Heart left ventricle (tissue), 16 donors: ENCODE measurements at regions not wholly inside any gene's neighbourhood (a gene's known extent, or its start where the extent isn't known, plus 50 kb on each side); places are given as distances from the start of the nearest gene placed in this dataset.

ENCODE experiments used
- ATAC-seq, 4 donors: fragments of 200-7000 bp; cut with Tn5 transposase; one replicate each; pipeline ENCODE4 v1.9.1; 2020 to 2022; ENCODE audit warnings: moderate library complexity in 4 of 4, mild to moderate bottlenecking in 3 of 4, moderate number of reproducible peaks in 1 of 4
- DNase-seq, 5 donors: peaks; one replicate each; pipeline ENCODE4 v3.0.0-alpha.2; 2020
- H3K27ac ChIP-seq, 12 donors: fragments of 200-600 bp; sonication (generic) in 4 of 12; one replicate each; pipeline versions ENCODE4 v1.5.0 to v1.8.0; 2016 to 2022; ENCODE audit warnings: mild to moderate bottlenecking in 2 of 12
- H3K27me3 ChIP-seq, 9 donors: fragments of 200-600 bp; sonication (generic) in 2 of 9; one replicate each; pipeline versions ENCODE4 v1.5.1 to v1.8.0; 2016 to 2022; ENCODE audit warnings: mild to moderate bottlenecking in 3 of 9
- H3K36me3 ChIP-seq, 9 donors: fragments of 200-600 bp; sonication (generic) in 2 of 9; one replicate each; pipeline versions ENCODE4 v1.5.0 to v1.8.0; 2018 to 2022; ENCODE audit warnings: mild to moderate bottlenecking in 2 of 9
- H3K4me1 ChIP-seq, 12 donors: fragments of 200-600 bp; sonication (generic) in 4 of 12; one replicate each; pipeline versions ENCODE4 v1.5.0 to v1.8.0; 2016 to 2022; ENCODE audit warnings: mild to moderate bottlenecking in 3 of 12
- H3K4me3 ChIP-seq, 12 donors: fragments of 200-600 bp; sonication (generic) in 4 of 12; one replicate each; pipeline versions ENCODE4 v1.5.0 to v1.8.0; 2017 to 2022; ENCODE audit warnings: mild to moderate bottlenecking in 9 of 12, moderate library complexity in 4 of 12
- H3K9me3 ChIP-seq, 12 donors: fragments of 200-600 bp; sonication (generic) in 4 of 12; one replicate each; pipeline versions ENCODE4 v1.5.0 to v1.8.0; 2016 to 2022; ENCODE audit warnings: mild to moderate bottlenecking in 1 of 12
- CTCF ChIP-seq, 12 donors: fragments of 200-600 bp; sonication (generic) in 4 of 12; IDR thresholded peaks; one replicate each; pipeline versions ENCODE4 v1.5.0 to v1.8.0; 2018 to 2022; ENCODE audit warnings: antibody characterized with exemption in 12 of 12, mild to moderate bottlenecking in 5 of 12
- POLR2A ChIP-seq, 2 donors: fragments of 450-650 bp; IDR thresholded peaks; one replicate each; pipeline ENCODE4 v1.6.1; 2017; ENCODE audit warnings: antibody characterized with exemption in 2 of 2, mild to moderate bottlenecking in 2 of 2, moderate library complexity in 2 of 2
- WGBS, 4 donors: extraction: QIAGEN DNeasy Blood & Tissue Kit in 2 of 4; methylation state at CpG; one replicate each; pipeline versions ENCODE4 v1.1.5 to v1.1.7; 2013 to 2018; 5-methylcytosine and 5-hydroxymethylcytosine counted together
- intact Hi-C, 10 donors: fragments of 100-400 bp; cut with DNase I; formaldehyde crosslinking; loops; one replicate each; pipeline versions ENCODE4 v1.11.1 to v1.14.2; 2022
- donor health status: ischemic (EF 13 %, LVEDD 7.1; RV severe dilation, severe dysfunction).
- donor health status: healthy with polysubstance abuse.
- donor health status: DM: no; HTN: yes; CAD: no.
- donor health status: DM: no; HTN: no; CAD: no.
- donor health status: ischemic (EF 25% LVEDD 6.9; RV normal size, moderate dysfunction).
- donor health status: ischemic (EF 25% LVEDD 5.7; RV mildly dilated, moderate dysfunction).
- donor health status: healthy.
- donor health status: DM: yes; HTN: yes; CAD: no.
- donor health status: ischemic (EF 35%, LVEDD 5.7; RV mildly dilated, moderate dysfunction).
- donor health status: nonischemic (EF 11% LVEDD 7.7; RV severe dilation, severe dysfunction).
- donor health status: DM: yes; HTN: yes; CAD: no.
- donor health status: PGD.
- donor health status: ischemic (EF 29% LVEDD 5.4; RV normal size, mild dysfunction).
- donor health status: nonischemic (EF 23%, LVEDD 6.1; RV moderate dilation, normal function).

- peaks cover 0 to 8% (median 0%) of the 10 kb centered on the region in 12 donors for H3K9me3 ChIP-seq
- no peak for DNase-seq
- H3K4me3 ChIP-seq: no peak overlapping the region
- TF ChIP-seq CTCF (IDR thresholded peaks at IDR 0.05): no peak
- no peak for TF ChIP-seq POLR2A (IDR thresholded peaks at IDR 0.05)
- H3K4me1 ChIP-seq: peaks cover 0 to 11% (median 0%) of the 10 kb centered on the region in 12 donors
- peak; percentile 51 to 61 (median 52) for ATAC-seq
- no peaks in the 10 kb centered on the region for H3K27me3 ChIP-seq
- WGBS, 4 donors: 65 to 74% (median 68%) methylated on average over 10 of the region's 10 CpGs
- no peak overlapping the region for H3K27ac ChIP-seq
- H3K36me3 ChIP-seq: no peaks in the 10 kb centered on the region
- intact Hi-C loops: no loop called here
These were observed 262.7 kb downstream of the CD83 start for GRCh38 chr6:14380086-14380820.

- H3K4me3 ChIP-seq: no peak overlapping the region
- 61 to 74% (median 69%) methylated on average over 11 of the region's 11 CpGs for WGBS, 4 donors
- no peaks in the 10 kb centered on the region for H3K36me3 ChIP-seq
- ATAC-seq (no peak), DNase-seq (no peak)
- peaks cover 0 to 7% (median 0%) of the 10 kb centered on the region in 12 donors for H3K4me1 ChIP-seq
- no peaks in the 10 kb centered on the region for H3K27me3 ChIP-seq
- no peak overlapping the region for H3K27ac ChIP-seq
- intact Hi-C loops: no loop called here
- peaks cover 0 to 8% (median 0%) of the 10 kb centered on the region in 12 donors for H3K9me3 ChIP-seq
- TF ChIP-seq POLR2A (IDR thresholded peaks at IDR 0.05): no peak
- no peak for TF ChIP-seq CTCF (IDR thresholded peaks at IDR 0.05)
These were observed 263.6 kb downstream of the CD83 start for GRCh38 chr6:14380901-14381828.

GRCh38 chr6:14381829-14382677 lies 264.5 kb downstream of the CD83 start:
- WGBS, 4 donors: 87 to 96% (median 93%) methylated on average over 10 of the region's 10 CpGs
- H3K27ac ChIP-seq: no peak overlapping the region
- intact Hi-C loops: no loop called here
- no peak for DNase-seq
- no peak overlapping the region for H3K4me3 ChIP-seq
- no peak for ATAC-seq
- peaks cover 0 to 8% (median 0%) of the 10 kb centered on the region in 12 donors for H3K9me3 ChIP-seq
- TF ChIP-seq POLR2A (IDR thresholded peaks at IDR 0.05) (no peak), CTCF (IDR thresholded peaks at IDR 0.05) (no peak)
- H3K4me1 ChIP-seq: peaks cover 0 to 11% (median 0%) of the 10 kb centered on the region in 12 donors
- H3K36me3 ChIP-seq: no peaks in the 10 kb centered on the region
- no peaks in the 10 kb centered on the region for H3K27me3 ChIP-seq
